ENCODE measurements at regions not wholly inside any gene's neighbourhood (a gene's known extent, or its start where the extent isn't known, plus 50 kb on each side); places are given as distances from the start of the nearest gene placed in this dataset.
A peak's percentile ranks its signal among the peaks of the same experiment; 100 is the strongest.

GRCh38 chr20:12315652-12316051 is 398.0 kb downstream of the BTBD3 start:
- Histone ChIP-seq H3K36me3 (ENCODE audit: control insufficient read depth in 4 of 4, insufficient read depth in 3 of 4, low read depth in 1 of 4, low read length in 3 of 4) (no peaks in the 10 kb centered on the region), H3K27me3 (ENCODE audit: control insufficient read depth in 4 of 4, insufficient read depth in 4 of 4, low read length in 3 of 4) (no peaks in the 10 kb centered on the region)

More at GRCh38 chr20:12315652-12316051, 398.0 kb downstream of the BTBD3 start:
- H3K4me1 ChIP-seq (ENCODE audit: control insufficient read depth in 4 of 4, insufficient read depth in 4 of 4, low read length in 3 of 4) = peaks cover 0 to 3% (median 1%) of the 10 kb centered on the region in 4 donors
- no peak for DNase-seq (ENCODE audit: low spot score)
- peak; percentile 80 to 97 for TF ChIP-seq RXRA (IDR thresholded peaks at IDR 0.05)
- peak in 1 of 2 donors; percentile 77 for TF ChIP-seq JUND (IDR thresholded peaks at IDR 0.05)
- TF ChIP-seq, protein P1, sequence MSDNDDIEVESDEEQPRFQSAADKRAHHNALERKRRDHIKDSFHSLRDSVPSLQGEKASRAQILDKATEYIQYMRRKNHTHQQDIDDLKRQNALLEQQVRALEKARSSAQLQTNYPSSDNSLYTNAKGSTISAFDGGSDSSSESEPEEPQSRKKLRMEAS (IDR thresholded peaks at IDR 0.05) = peak; percentile 93
- peak; percentile 34 for TF ChIP-seq SP1 (IDR thresholded peaks at IDR 0.05)
- TF ChIP-seq CTCF (IDR thresholded peaks at IDR 0.05; ENCODE audit: low read depth, low read length, missing input control) = no peak
- TF ChIP-seq FOXA1 (IDR thresholded peaks at IDR 0.05) = peak; percentile 97
- TF ChIP-seq YY1 (IDR thresholded peaks at IDR 0.05) = peak; percentile 69
- peak; percentile 78 for TF ChIP-seq REST (IDR thresholded peaks at IDR 0.05)
- peak; percentile 31 for TF ChIP-seq NR2F2 (IDR thresholded peaks at IDR 0.05)
- peak; percentile 60 to 87 for TF ChIP-seq HNF4A (conservative IDR thresholded peaks at IDR 0.05)
- TF ChIP-seq RAD21 (IDR thresholded peaks at IDR 0.05) = peak; percentile 8 to 45
- peak in 1 of 2 donors; percentile 27 for TF ChIP-seq EGR1 (IDR thresholded peaks at IDR 0.05; ENCODE audit: low read depth in 2 of 2)
- peak; percentile 23 to 82 for TF ChIP-seq GABPA (IDR thresholded peaks at IDR 0.05 in 1 of 2, conservative IDR thresholded peaks at IDR 0.05 in 1 of 2)
- peak; percentile 66 for TF ChIP-seq ATF3 (IDR thresholded peaks at IDR 0.05)
- no peak for TF ChIP-seq HNF4G (IDR thresholded peaks at IDR 0.05)
- TF ChIP-seq, protein P2, sequence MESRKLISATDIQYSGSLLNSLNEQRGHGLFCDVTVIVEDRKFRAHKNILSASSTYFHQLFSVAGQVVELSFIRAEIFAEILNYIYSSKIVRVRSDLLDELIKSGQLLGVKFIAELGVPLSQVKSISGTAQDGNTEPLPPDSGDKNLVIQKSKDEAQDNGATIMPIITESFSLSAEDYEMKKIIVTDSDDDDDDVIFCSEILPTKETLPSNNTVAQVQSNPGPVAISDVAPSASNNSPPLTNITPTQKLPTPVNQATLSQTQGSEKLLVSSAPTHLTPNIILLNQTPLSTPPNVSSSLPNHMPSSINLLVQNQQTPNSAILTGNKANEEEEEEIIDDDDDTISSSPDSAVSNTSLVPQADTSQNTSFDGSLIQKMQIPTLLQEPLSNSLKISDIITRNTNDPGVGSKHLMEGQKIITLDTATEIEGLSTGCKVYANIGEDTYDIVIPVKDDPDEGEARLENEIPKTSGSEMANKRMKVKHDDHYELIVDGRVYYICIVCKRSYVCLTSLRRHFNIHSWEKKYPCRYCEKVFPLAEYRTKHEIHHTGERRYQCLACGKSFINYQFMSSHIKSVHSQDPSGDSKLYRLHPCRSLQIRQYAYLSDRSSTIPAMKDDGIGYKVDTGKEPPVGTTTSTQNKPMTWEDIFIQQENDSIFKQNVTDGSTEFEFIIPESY (IDR thresholded peaks at IDR 0.05) = peak; percentile 91
- no peak for TF ChIP-seq TAF1 (conservative IDR thresholded peaks at IDR 0.05)
- peak; percentile 99 for TF ChIP-seq FOXA2 (IDR thresholded peaks at IDR 0.05)
- H3K4me3 ChIP-seq (ENCODE audit: low read depth in 1 of 3, low read length in 3 of 3) = no peak overlapping the region
- H3K9me3 ChIP-seq (ENCODE audit: control insufficient read depth in 4 of 4, low read length in 3 of 4) = no peaks in the 10 kb centered on the region
- WGBS = 15% methylated on average over 1 of the region's 1 CpG
- H3K9ac ChIP-seq (ENCODE audit: low read depth in 1 of 2, low read length in 2 of 2) = no peak overlapping the region
- H3K27ac ChIP-seq (ENCODE audit: low read depth in 1 of 2, low read length in 2 of 2) = no peak overlapping the region
